ENCODE measurements at regions not wholly inside any gene's neighbourhood (a gene's known extent, or its start where the extent isn't known, plus 50 kb on each side); places are given as distances from the start of the nearest gene placed in this dataset.

DNA sequence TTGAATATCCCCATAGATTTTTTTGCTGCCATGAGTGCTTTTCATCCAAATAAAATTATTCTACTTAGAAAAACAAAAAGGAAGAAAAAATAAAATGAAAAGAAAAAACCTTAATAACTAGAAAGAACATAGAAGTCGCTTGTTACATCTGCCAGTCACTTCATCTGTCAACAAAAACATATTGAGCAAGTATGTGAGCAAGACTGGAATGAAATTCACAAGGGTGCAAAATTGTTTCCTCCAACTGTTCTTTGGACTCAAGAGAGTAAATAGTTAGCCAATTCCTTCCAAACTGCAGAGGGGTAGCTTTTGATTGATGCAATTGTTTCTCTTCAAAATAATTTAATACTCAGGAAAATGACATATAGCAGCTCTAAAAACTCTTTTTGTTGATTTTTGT, 336.3 kb upstream of the CDH7 start:
- TF ChIP-seq CTCF (IDR thresholded peaks at IDR 0.05; ENCODE audit: poor library complexity, severe bottlenecking), result no peak
- H3K36me3 ChIP-seq (ENCODE audit: low read depth), result no peaks in the 10 kb centered on the region
- DNase-seq (ENCODE audit: low spot score), result no peak

GRCh38 chr18:65411061-65411460, 339.8 kb upstream of the CDH7 start:
- Histone ChIP-seq H3K27me3 (ENCODE audit: insufficient read depth, poor library complexity, severe bottlenecking) (peaks cover 4% of the 10 kb centered on the region), H3K4me1 (ENCODE audit: insufficient read depth, poor library complexity, severe bottlenecking) (no peaks in the 10 kb centered on the region), H3K9me3 (ENCODE audit: severe bottlenecking) (no peaks in the 10 kb centered on the region), H3K27ac (ENCODE audit: poor library complexity, severe bottlenecking) (no peak overlapping the region), H3K36me3 (ENCODE audit: low read depth) (no peaks in the 10 kb centered on the region), H3K4me3 (ENCODE audit: severe bottlenecking) (no peak overlapping the region)
- no peak for DNase-seq (ENCODE audit: low spot score)
- no peak for TF ChIP-seq CTCF (IDR thresholded peaks at IDR 0.05; ENCODE audit: poor library complexity, severe bottlenecking)
- ATAC-seq (ENCODE audit: low read depth), result no peak

More for the DNA sequence above, 336.3 kb upstream of the CDH7 start:
- Histone ChIP-seq H3K9me3 (ENCODE audit: severe bottlenecking) (no peaks in the 10 kb centered on the region), H3K27me3 (ENCODE audit: insufficient read depth, poor library complexity, severe bottlenecking) (peaks cover 4% of the 10 kb centered on the region), H3K4me1 (ENCODE audit: insufficient read depth, poor library complexity, severe bottlenecking) (no peaks in the 10 kb centered on the region), H3K4me3 (ENCODE audit: severe bottlenecking) (no peak overlapping the region), H3K27ac (ENCODE audit: poor library complexity, severe bottlenecking) (no peak overlapping the region)
- no peak for ATAC-seq (ENCODE audit: low read depth)

- no peak for TF ChIP-seq CTCF (IDR thresholded peaks at IDR 0.05; ENCODE audit: poor library complexity, severe bottlenecking)
- no peak for ATAC-seq (ENCODE audit: low read depth)
- no peaks in the 10 kb centered on the region for H3K36me3 ChIP-seq (ENCODE audit: low read depth)
- no peaks in the 10 kb centered on the region for H3K9me3 ChIP-seq (ENCODE audit: severe bottlenecking)
- H3K4me3 ChIP-seq (ENCODE audit: severe bottlenecking), result no peak overlapping the region
- H3K27me3 ChIP-seq (ENCODE audit: insufficient read depth, poor library complexity, severe bottlenecking), result peaks cover 4% of the 10 kb centered on the region
- H3K4me1 ChIP-seq (ENCODE audit: insufficient read depth, poor library complexity, severe bottlenecking), result no peaks in the 10 kb centered on the region
- DNase-seq (ENCODE audit: low spot score), result no peak
- H3K27ac ChIP-seq (ENCODE audit: poor library complexity, severe bottlenecking), result no peak overlapping the region
Observed at GRCh38 chr18:65409261-65409660, 341.6 kb upstream of the CDH7 start.

GRCh38 chr18:65403534-65403933, 347.3 kb upstream of the CDH7 start:
- DNase-seq (ENCODE audit: low spot score), result no peak
- Histone ChIP-seq H3K27ac (ENCODE audit: poor library complexity, severe bottlenecking) (no peak overlapping the region), H3K27me3 (ENCODE audit: insufficient read depth, poor library complexity, severe bottlenecking) (peaks cover 2% of the 10 kb centered on the region), H3K36me3 (ENCODE audit: low read depth) (no peaks in the 10 kb centered on the region), H3K4me3 (ENCODE audit: severe bottlenecking) (no peak overlapping the region), H3K4me1 (ENCODE audit: insufficient read depth, poor library complexity, severe bottlenecking) (no peaks in the 10 kb centered on the region), H3K9me3 (ENCODE audit: severe bottlenecking) (no peaks in the 10 kb centered on the region)
- ATAC-seq (ENCODE audit: low read depth), result no peak
- no peak for TF ChIP-seq CTCF (IDR thresholded peaks at IDR 0.05; ENCODE audit: poor library complexity, severe bottlenecking)

- Histone ChIP-seq H3K4me3 (ENCODE audit: severe bottlenecking) (no peak overlapping the region), H3K36me3 (ENCODE audit: low read depth) (no peaks in the 10 kb centered on the region), H3K27ac (ENCODE audit: poor library complexity, severe bottlenecking) (no peak overlapping the region), H3K27me3 (ENCODE audit: insufficient read depth, poor library complexity, severe bottlenecking) (peaks cover under 1% of the 10 kb centered on the region), H3K9me3 (ENCODE audit: severe bottlenecking) (no peaks in the 10 kb centered on the region), H3K4me1 (ENCODE audit: insufficient read depth, poor library complexity, severe bottlenecking) (no peaks in the 10 kb centered on the region)
- DNase-seq (ENCODE audit: low spot score) (no peak), ATAC-seq (ENCODE audit: low read depth) (no peak)
- no peak for TF ChIP-seq CTCF (IDR thresholded peaks at IDR 0.05; ENCODE audit: poor library complexity, severe bottlenecking)
Observed at GRCh38 chr18:65399091-65399490, 351.7 kb upstream of the CDH7 start.

Data from RWPE2 (cell line).